Vagina (tissue), 2 donors: ENCODE measurements at regions not wholly inside any gene's neighbourhood (a gene's known extent, or its start where the extent isn't known, plus 50 kb on each side); places are given as distances from the start of the nearest gene placed in this dataset.

Source experiments
- POLR2AphosphoS5 ChIP-seq, 2 donors: sonication (generic); formaldehyde crosslinking; IDR thresholded peaks; one replicate each; pipeline ENCODE4 v1.9.0; 2017; ENCODE audit warnings: antibody characterized with exemption in 2 of 2, mild to moderate bottlenecking in 2 of 2, low read depth in 1 of 2; ENCODE audit not compliant: insufficient read depth in 1 of 2
- TF ChIP-seq, protein P1 (sequence below), 3 experiments: fragments of 450-650 bp in 2 of 3; fragments of 200-600 bp in 1 of 3; sonication (generic) in 1 of 3; IDR thresholded peaks; one replicate each; pipeline ENCODE4 v1.5.1; 2017 to 2019; ENCODE audit warnings: antibody characterized with exemption in 3 of 3, mild to moderate bottlenecking in 2 of 3, moderate library complexity in 2 of 3

DNA sequence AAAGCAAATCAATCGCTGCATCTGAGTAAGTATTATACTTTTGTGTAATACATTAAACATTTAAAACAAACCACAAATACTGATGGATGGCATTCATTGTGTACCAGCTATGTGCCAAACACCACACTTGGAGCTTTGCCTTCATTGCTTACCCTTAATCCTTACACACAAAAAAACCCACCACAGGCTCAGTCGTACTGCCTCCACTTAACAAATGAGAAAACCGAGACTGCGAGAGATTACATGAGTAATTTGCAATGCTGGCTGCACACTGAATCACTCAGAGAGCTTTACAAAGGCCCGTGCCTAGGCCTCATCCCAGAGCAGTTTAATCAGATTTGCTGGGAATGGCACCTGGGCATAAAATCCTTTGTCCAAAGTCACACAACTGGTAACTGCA lies 130.5 kb downstream of the EDN1 start:
- TF ChIP-seq, protein P1, sequence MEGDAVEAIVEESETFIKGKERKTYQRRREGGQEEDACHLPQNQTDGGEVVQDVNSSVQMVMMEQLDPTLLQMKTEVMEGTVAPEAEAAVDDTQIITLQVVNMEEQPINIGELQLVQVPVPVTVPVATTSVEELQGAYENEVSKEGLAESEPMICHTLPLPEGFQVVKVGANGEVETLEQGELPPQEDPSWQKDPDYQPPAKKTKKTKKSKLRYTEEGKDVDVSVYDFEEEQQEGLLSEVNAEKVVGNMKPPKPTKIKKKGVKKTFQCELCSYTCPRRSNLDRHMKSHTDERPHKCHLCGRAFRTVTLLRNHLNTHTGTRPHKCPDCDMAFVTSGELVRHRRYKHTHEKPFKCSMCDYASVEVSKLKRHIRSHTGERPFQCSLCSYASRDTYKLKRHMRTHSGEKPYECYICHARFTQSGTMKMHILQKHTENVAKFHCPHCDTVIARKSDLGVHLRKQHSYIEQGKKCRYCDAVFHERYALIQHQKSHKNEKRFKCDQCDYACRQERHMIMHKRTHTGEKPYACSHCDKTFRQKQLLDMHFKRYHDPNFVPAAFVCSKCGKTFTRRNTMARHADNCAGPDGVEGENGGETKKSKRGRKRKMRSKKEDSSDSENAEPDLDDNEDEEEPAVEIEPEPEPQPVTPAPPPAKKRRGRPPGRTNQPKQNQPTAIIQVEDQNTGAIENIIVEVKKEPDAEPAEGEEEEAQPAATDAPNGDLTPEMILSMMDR (IDR thresholded peaks at IDR 0.05) = no peak
- no peak for TF ChIP-seq POLR2AphosphoS5 (IDR thresholded peaks at IDR 0.05; ENCODE audit: insufficient read depth in 1 of 2, low read depth in 1 of 2)
